HepG2 (cell line): ENCODE measurements at regions not wholly inside any gene's neighbourhood (a gene's known extent, or its start where the extent isn't known, plus 50 kb on each side); places are given as distances from the start of the nearest gene placed in this dataset.

Experiments used
- CEBPB ChIP-seq: IDR thresholded peaks from 2 replicates; pipeline ENCODE4 v1.6.1; 2011; ENCODE audit warnings: low read depth, low read length, improper control_type of control experiment, borderline replicate concordance
- CTCF ChIP-seq: sonication (generic); formaldehyde crosslinking; IDR thresholded peaks from 2 replicates; pipeline ENCODE4 v1.5.0; 2020; ENCODE audit warnings: mild to moderate bottlenecking, missing genetic modification reagents, moderate library complexity
- KAT8 ChIP-seq: IDR thresholded peaks from 2 replicates; pipeline ENCODE4 v1.6.1; 2016; ENCODE audit warnings: missing genetic modification reagents, missing compliant biosample characterization
- MYNN ChIP-seq: sonication (generic); formaldehyde crosslinking; IDR thresholded peaks from 2 replicates; pipeline ENCODE4 v1.4.0; 2020; ENCODE audit warnings: mild to moderate bottlenecking, low read depth, missing genetic modification reagents
- NFE2L2 ChIP-seq: fragments of 150-350 bp; IDR thresholded peaks from 2 replicates; pipeline ENCODE4 v1.6.1; 2014; ENCODE audit warnings: low read length
- SP2 ChIP-seq: sonication (generic); formaldehyde crosslinking; IDR thresholded peaks from 2 replicates; pipeline ENCODE4 v1.5.1; 2020; ENCODE audit warnings: mild to moderate bottlenecking, missing genetic modification reagents
- TBL1XR1 ChIP-seq: fragments of 150-350 bp; IDR thresholded peaks from 2 replicates; pipeline ENCODE4 v1.6.1; 2014; ENCODE audit warnings: borderline replicate concordance, low read length; ENCODE audit not compliant: partially characterized antibody
- ZFP41 ChIP-seq: sonication (generic); formaldehyde crosslinking; IDR thresholded peaks from 2 replicates; pipeline ENCODE4 v1.4.0; 2020; ENCODE audit warnings: mild to moderate bottlenecking, missing genetic modification reagents, borderline replicate concordance
- ZNF280D ChIP-seq: sonication (generic); formaldehyde crosslinking; IDR thresholded peaks from 2 replicates; pipeline ENCODE4 v1.5.1; 2020; ENCODE audit warnings: mild to moderate bottlenecking, missing genetic modification reagents
- ZNF768 ChIP-seq: sonication (generic); formaldehyde crosslinking; IDR thresholded peaks from 2 replicates; pipeline ENCODE4 v1.4.0; 2020; ENCODE audit warnings: missing genetic modification reagents
- TF ChIP-seq, protein P1 (sequence below): sonication (generic); formaldehyde crosslinking; IDR thresholded peaks from 2 replicates; pipeline ENCODE4 v1.4.0; 2020; ENCODE audit warnings: missing genetic modification reagents

- TF ChIP-seq ZNF768 (CRISPR knock-in tag) (no peak), TBL1XR1 (no peak), ZFP41 (CRISPR knock-in tag) (no peak), SP2 (CRISPR knock-in tag) (no peak), KAT8 (CRISPR knock-in tag) (no peak), NFE2L2 (no peak), CTCF (no peak), ZNF280D (CRISPR knock-in tag) (no peak), MYNN (no peak), CEBPB (no peak)
- TF ChIP-seq, protein P1, sequence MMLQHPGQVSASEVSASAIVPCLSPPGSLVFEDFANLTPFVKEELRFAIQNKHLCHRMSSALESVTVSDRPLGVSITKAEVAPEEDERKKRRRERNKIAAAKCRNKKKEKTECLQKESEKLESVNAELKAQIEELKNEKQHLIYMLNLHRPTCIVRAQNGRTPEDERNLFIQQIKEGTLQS (CRISPR knock-in tag) = no peak
Observed at GRCh38 chr2:45170191-45171135, 161.2 kb upstream of the SIX2 start.
